NCI-H2107 treated with DMSO at 0.1 percent for 48 hours (cell line): ENCODE measurements at regions not wholly inside any gene's neighbourhood (a gene's known extent, or its start where the extent isn't known, plus 50 kb on each side); places are given as distances from the start of the nearest gene placed in this dataset.
A peak's percentile ranks its signal among the peaks of the same experiment; 100 is the strongest.
"Not testable (repeated sequence)": the region's sequence is repeated elsewhere in the genome, so short reads cannot be mapped to it uniquely, and the experiment has no call there.

Experiments
- DNase-seq: peaks from one replicate; lab custom pipeline; 2025; ENCODE audit not compliant: unreplicated experiment; lab: John Stamatoyannopoulos, UW

- no peak for DNase-seq
Observed at GRCh38 chr2:138215958-138216357, 251.7 kb downstream of the HNMT start.

GRCh38 chr2:138217975-138218374 is 253.7 kb downstream of the HNMT start:
- DNase-seq = no peak

- DNase-seq = no peak
Observed at GRCh38 chr2:138218397-138218796, 254.1 kb downstream of the HNMT start.

- peak; percentile 63 for DNase-seq
Observed at GRCh38 chr2:138219961-138220360, 255.7 kb downstream of the HNMT start.

- no peak for DNase-seq
Observed at GRCh38 chr2:138221358-138221757, 257.1 kb downstream of the HNMT start.

GRCh38 chr2:138223319-138223718 is 259.0 kb downstream of the HNMT start:
- DNase-seq = no peak

- no peak for DNase-seq
Observed at GRCh38 chr2:138227195-138227594, 262.9 kb downstream of the HNMT start.

GRCh38 chr2:138228101-138228500 is 263.8 kb downstream of the HNMT start:
- no peak for DNase-seq

GRCh38 chr2:138234265-138234664 is 267.3 kb upstream of the SPOPL start:
- DNase-seq = no peak

- no peak for DNase-seq
Observed at GRCh38 chr2:138235041-138235440, 266.5 kb upstream of the SPOPL start.

GRCh38 chr2:138236142-138236541 is 265.4 kb upstream of the SPOPL start:
- DNase-seq = no peak

GRCh38 chr2:138237667-138238384 is 263.7 kb upstream of the SPOPL start:
- no peak for DNase-seq

- no peak for DNase-seq
Observed at GRCh38 chr2:138238908-138239307, 262.7 kb upstream of the SPOPL start.

GRCh38 chr2:138239902-138240491 is 261.6 kb upstream of the SPOPL start:
- no peak for DNase-seq

- no peak for DNase-seq
Observed at GRCh38 chr2:138243372-138243771, 258.2 kb upstream of the SPOPL start.

- DNase-seq = no peak
Observed at GRCh38 chr2:138244501-138244925, 257.1 kb upstream of the SPOPL start.

GRCh38 chr2:138245310-138245709 is 256.3 kb upstream of the SPOPL start:
- DNase-seq = no peak

- DNase-seq = no peak
Observed at GRCh38 chr2:138247302-138247701, 254.3 kb upstream of the SPOPL start.

- DNase-seq = no peak
Observed at GRCh38 chr2:138249207-138249606, 252.4 kb upstream of the SPOPL start.

- DNase-seq = not testable (repeated sequence)
Observed at GRCh38 chr2:138250843-138251320, 250.7 kb upstream of the SPOPL start.

- no peak for DNase-seq
Observed at GRCh38 chr2:138252587-138252986, 249.0 kb upstream of the SPOPL start.

- DNase-seq = no peak
Observed at GRCh38 chr2:138255670-138256069, 245.9 kb upstream of the SPOPL start.
